ENCODE measurements at regions not wholly inside any gene's neighbourhood (a gene's known extent, or its start where the extent isn't known, plus 50 kb on each side); places are given as distances from the start of the nearest gene placed in this dataset.

- peak; percentile 79 for DNase-seq
- in situ Hi-C loops (cut with HindIII; ENCODE audit: low pct_ligation_motif_present, low pct_unique_long_range_greater_than_20kb, low sequenced_read_pairs), result no loop called here
Observed at GRCh38 chr7:94054130-94054529, 50.0 kb upstream of the BET1 start.

GRCh38 chr7:94055963-94056362 lies 51.8 kb upstream of the BET1 start:
- in situ Hi-C loops (cut with HindIII; ENCODE audit: low pct_ligation_motif_present, low pct_unique_long_range_greater_than_20kb, low sequenced_read_pairs), result no loop called here

GRCh38 chr7:94056796-94057207 lies 52.6 kb upstream of the BET1 start:
- in situ Hi-C loops (cut with HindIII; ENCODE audit: low pct_ligation_motif_present, low pct_unique_long_range_greater_than_20kb, low sequenced_read_pairs), result no loop called here
- peak; percentile 100 for DNase-seq

More at GRCh38 chr7:94055963-94056362, 51.8 kb upstream of the BET1 start:
- peak; percentile 95 for DNase-seq

GRCh38 chr7:94057955-94058354 lies 53.8 kb upstream of the BET1 start:
- DNase-seq, result peak; percentile 69
- in situ Hi-C loops (cut with HindIII; ENCODE audit: low pct_ligation_motif_present, low pct_unique_long_range_greater_than_20kb, low sequenced_read_pairs), result no loop called here

- in situ Hi-C loops (cut with HindIII; ENCODE audit: low pct_ligation_motif_present, low pct_unique_long_range_greater_than_20kb, low sequenced_read_pairs), result no loop called here
- no peak for DNase-seq
Observed at GRCh38 chr7:94059746-94060145, 55.6 kb upstream of the BET1 start.

GRCh38 chr7:94060752-94061151 lies 56.6 kb upstream of the BET1 start:
- in situ Hi-C loops (cut with HindIII; ENCODE audit: low pct_ligation_motif_present, low pct_unique_long_range_greater_than_20kb, low sequenced_read_pairs), result no loop called here
- DNase-seq, result no peak

- in situ Hi-C loops (cut with HindIII; ENCODE audit: low pct_ligation_motif_present, low pct_unique_long_range_greater_than_20kb, low sequenced_read_pairs), result no loop called here
- no peak for DNase-seq
Observed at GRCh38 chr7:94061326-94061725, 57.2 kb upstream of the BET1 start.

- peak; percentile 39 for DNase-seq
- in situ Hi-C loops (cut with HindIII; ENCODE audit: low pct_ligation_motif_present, low pct_unique_long_range_greater_than_20kb, low sequenced_read_pairs), result no loop called here
Observed at GRCh38 chr7:94062372-94062771, 58.2 kb upstream of the BET1 start.

- in situ Hi-C loops (cut with HindIII; ENCODE audit: low pct_ligation_motif_present, low pct_unique_long_range_greater_than_20kb, low sequenced_read_pairs), result no loop called here
- DNase-seq, result no peak
Observed at GRCh38 chr7:94064541-94065191, 60.5 kb upstream of the BET1 start.

GRCh38 chr7:94067047-94067446 lies 62.9 kb upstream of the BET1 start:
- in situ Hi-C loops (cut with HindIII; ENCODE audit: low pct_ligation_motif_present, low pct_unique_long_range_greater_than_20kb, low sequenced_read_pairs), result no loop called here

GRCh38 chr7:94067506-94067905 lies 63.4 kb upstream of the BET1 start:
- no peak for DNase-seq
- in situ Hi-C loops (cut with HindIII; ENCODE audit: low pct_ligation_motif_present, low pct_unique_long_range_greater_than_20kb, low sequenced_read_pairs), result no loop called here

More at GRCh38 chr7:94067047-94067446, 62.9 kb upstream of the BET1 start:
- DNase-seq, result no peak

GRCh38 chr7:94069162-94069739 lies 65.1 kb upstream of the BET1 start:
- DNase-seq, result no peak
- in situ Hi-C loops (cut with HindIII; ENCODE audit: low pct_ligation_motif_present, low pct_unique_long_range_greater_than_20kb, low sequenced_read_pairs), result no loop called here

- in situ Hi-C loops (cut with HindIII; ENCODE audit: low pct_ligation_motif_present, low pct_unique_long_range_greater_than_20kb, low sequenced_read_pairs), result no loop called here
- no peak for DNase-seq
Observed at GRCh38 chr7:94080551-94080950, 76.4 kb upstream of the BET1 start.

- in situ Hi-C loops (cut with HindIII; ENCODE audit: low pct_ligation_motif_present, low pct_unique_long_range_greater_than_20kb, low sequenced_read_pairs), result no loop called here
- peak; percentile 41 for DNase-seq
Observed at GRCh38 chr7:94082126-94082525, 78.0 kb upstream of the BET1 start.

- DNase-seq, result peak; percentile 91
- in situ Hi-C loops (cut with HindIII; ENCODE audit: low pct_ligation_motif_present, low pct_unique_long_range_greater_than_20kb, low sequenced_read_pairs), result no loop called here
Observed at GRCh38 chr7:94087664-94088352, 83.7 kb upstream of the BET1 start.

GRCh38 chr7:94088560-94088959 lies 84.4 kb upstream of the BET1 start:
- in situ Hi-C loops (cut with HindIII; ENCODE audit: low pct_ligation_motif_present, low pct_unique_long_range_greater_than_20kb, low sequenced_read_pairs), result no loop called here
- DNase-seq, result no peak

GRCh38 chr7:94089806-94090205 lies 85.7 kb upstream of the BET1 start:
- in situ Hi-C loops (cut with HindIII; ENCODE audit: low pct_ligation_motif_present, low pct_unique_long_range_greater_than_20kb, low sequenced_read_pairs), result no loop called here
- DNase-seq, result no peak

GRCh38 chr7:94092980-94093379 lies 88.8 kb upstream of the BET1 start:
- in situ Hi-C loops (cut with HindIII; ENCODE audit: low pct_ligation_motif_present, low pct_unique_long_range_greater_than_20kb, low sequenced_read_pairs), result no loop called here
- DNase-seq, result no peak

- no peak for DNase-seq
Observed at GRCh38 chr7:94094298-94094697, 90.1 kb upstream of the BET1 start.

More at GRCh38 chr7:94094298-94094697, 90.1 kb upstream of the BET1 start:
- in situ Hi-C loops (cut with HindIII; ENCODE audit: low pct_ligation_motif_present, low pct_unique_long_range_greater_than_20kb, low sequenced_read_pairs), result no loop called here
